ENCODE measurements at regions not wholly inside any gene's neighbourhood (a gene's known extent, or its start where the extent isn't known, plus 50 kb on each side); places are given as distances from the start of the nearest gene placed in this dataset.

- TF ChIP-seq CTCF (conservative IDR thresholded peaks at IDR 0.05; ENCODE audit: low read length) (no peak), EZH2phosphoT487 (IDR thresholded peaks at IDR 0.05; ENCODE audit: borderline replicate concordance) (no peak)
Measured at GRCh38 chr22:49205483-49205800, 622.2 kb downstream of the BRD1 start.
